Coronary artery (tissue), 2 donors: ENCODE measurements at regions not wholly inside any gene's neighbourhood (a gene's known extent, or its start where the extent isn't known, plus 50 kb on each side); places are given as distances from the start of the nearest gene placed in this dataset.

ENCODE experiments used
- DNase-seq: peaks from one replicate; pipeline ENCODE4 v3.0.0-alpha.2; 2017; ENCODE audit warnings: low spot score
- H3K27ac ChIP-seq, 2 donors: fragments of 200-600 bp; sonication (generic); one replicate each; pipeline ENCODE4 v1.5.1; 2016 to 2019
- H3K4me3 ChIP-seq: fragments of 200-600 bp; sonication (generic); 2 replicates; pipeline ENCODE4 v1.5.1; 2016; ENCODE audit warnings: mild to moderate bottlenecking, moderate library complexity
- CTCF ChIP-seq: fragments of 200-600 bp; sonication (generic); IDR thresholded peaks from one replicate; pipeline ENCODE4 v1.5.1; 2019; ENCODE audit warnings: antibody characterized with exemption

- TF ChIP-seq CTCF, result no peak
- DNase-seq, result no peak
- Histone ChIP-seq H3K4me3 (no peak overlapping the region), H3K27ac (no peak overlapping the region)
Measured at GRCh38 chr15:87781959-87782625, 474.4 kb downstream of the NTRK3 start.

- no peak overlapping the region for H3K4me3 ChIP-seq
- TF ChIP-seq CTCF, result no peak
- DNase-seq, result no peak
- no peak overlapping the region for H3K27ac ChIP-seq
Measured at GRCh38 chr15:87779746-87780145, 476.8 kb downstream of the NTRK3 start.

GRCh38 chr15:87778358-87778757 lies 478.2 kb downstream of the NTRK3 start:
- no peak for DNase-seq
- no peak for TF ChIP-seq CTCF
- no peak overlapping the region for H3K4me3 ChIP-seq
- H3K27ac ChIP-seq, result no peak overlapping the region

- no peak overlapping the region for H3K4me3 ChIP-seq
- TF ChIP-seq CTCF, result no peak
- no peak for DNase-seq
- no peak overlapping the region for H3K27ac ChIP-seq
Measured at GRCh38 chr15:87777054-87777561, 479.4 kb downstream of the NTRK3 start.

GRCh38 chr15:87767516-87767915 lies 489.0 kb downstream of the NTRK3 start:
- Histone ChIP-seq H3K27ac (no peak overlapping the region), H3K4me3 (no peak overlapping the region)
- no peak for DNase-seq
- TF ChIP-seq CTCF, result no peak

- Histone ChIP-seq H3K4me3 (no peak overlapping the region), H3K27ac (no peak overlapping the region)
- TF ChIP-seq CTCF, result no peak
- no peak for DNase-seq
Measured at GRCh38 chr15:87764461-87765240, 491.9 kb downstream of the NTRK3 start.

- no peak for DNase-seq
- H3K4me3 ChIP-seq, result no peak overlapping the region
- TF ChIP-seq CTCF, result no peak
- H3K27ac ChIP-seq, result no peak overlapping the region
Measured at GRCh38 chr15:87763837-87764236, 492.7 kb downstream of the NTRK3 start.
